DOHH2 (cell line): ENCODE measurements at regions not wholly inside any gene's neighbourhood (a gene's known extent, or its start where the extent isn't known, plus 50 kb on each side); places are given as distances from the start of the nearest gene placed in this dataset.

Source experiments
- H3F3A ChIP-seq: fragments of 200-600 bp; sonication (generic), shearing (Covaris generic); 2 replicates; pipeline ENCODE4 v1.6.0; 2016; ENCODE audit warnings: antibody characterized with exemption, mild to moderate bottlenecking; ENCODE audit not compliant: control insufficient read depth, insufficient read depth
- H3K27ac ChIP-seq: fragments of 200-600 bp; sonication (generic); 2 replicates; pipeline ENCODE4 v1.5.1; 2014; ENCODE audit warnings: low read depth, mild to moderate bottlenecking, low read length, moderate library complexity
- H3K27me3 ChIP-seq: fragments of 200-600 bp; sonication (generic); 2 replicates; pipeline ENCODE4 v1.6.1; 2014; ENCODE audit warnings: mild to moderate bottlenecking, low read length, mixed read lengths; ENCODE audit not compliant: control insufficient read depth
- H3K36me3 ChIP-seq: fragments of 200-600 bp; sonication (generic); 2 replicates; pipeline ENCODE4 v1.6.1; 2014; ENCODE audit warnings: mild to moderate bottlenecking, low read length, moderate library complexity, mixed read lengths; ENCODE audit not compliant: control insufficient read depth
- H3K4me1 ChIP-seq: fragments of 200-600 bp; sonication (generic); 2 replicates; pipeline ENCODE4 v1.6.1; 2014; ENCODE audit warnings: mild to moderate bottlenecking, low read length, mixed read lengths; ENCODE audit not compliant: control insufficient read depth
- H3K4me2 ChIP-seq: fragments of 200-600 bp; sonication (generic); 2 replicates; pipeline ENCODE4 v1.6.0; 2014; ENCODE audit warnings: mild to moderate bottlenecking, low read length, moderate library complexity
- H3K4me3 ChIP-seq: fragments of 200-600 bp; sonication (generic); 2 replicates; pipeline ENCODE4 v1.5.1; 2014; ENCODE audit warnings: mild to moderate bottlenecking, low read length, mixed read lengths
- H3K79me2 ChIP-seq: fragments of 200-600 bp; sonication (generic); 2 replicates; pipeline ENCODE4 v1.6.1; 2014; ENCODE audit warnings: mild to moderate bottlenecking, low read length, mixed read lengths; ENCODE audit not compliant: control insufficient read depth
- H3K9me2 ChIP-seq: fragments of 200-600 bp; sonication (generic); replicated peaks from 2 replicates; pipeline ENCODE4 v1.6.1; 2014; ENCODE audit warnings: mild to moderate bottlenecking, low read length, mixed read lengths; ENCODE audit not compliant: control insufficient read depth
- H3K9me3 ChIP-seq: fragments of 200-600 bp; sonication (generic); 2 replicates; pipeline ENCODE4 v1.6.1; 2014; ENCODE audit warnings: antibody characterized with exemption, low read length, mixed read lengths; ENCODE audit not compliant: control insufficient read depth, insufficient read depth
- H4K20me1 ChIP-seq: fragments of 200-600 bp; sonication (generic); 2 replicates; pipeline ENCODE4 v1.6.0; 2014; ENCODE audit warnings: low read depth, mild to moderate bottlenecking, antibody characterized with exemption, low read length, moderate library complexity; ENCODE audit not compliant: control insufficient read depth, insufficient read depth
- CTCF ChIP-seq: fragments of 200-600 bp; sonication (generic); IDR thresholded peaks from one replicate; pipeline ENCODE4 v1.5.1; 2014; ENCODE audit warnings: antibody characterized with exemption, mild to moderate bottlenecking, low read depth, low read length; ENCODE audit not compliant: poor library complexity, severe bottlenecking
- EZH2phosphoT487 ChIP-seq: fragments of 200-600 bp; sonication (generic); IDR thresholded peaks from 2 replicates; pipeline ENCODE4 v1.6.1; 2017; ENCODE audit warnings: borderline replicate concordance, mild to moderate bottlenecking, antibody characterized with exemption, low read length, moderate library complexity, mixed read lengths

- Histone ChIP-seq H3K27me3 (peaks cover 15% of the 10 kb centered on the region), H3K4me2 (no peak overlapping the region), H3K9me2 (no peaks in the 10 kb centered on the region), H3K4me3 (no peak overlapping the region), H3K9me3 (no peaks in the 10 kb centered on the region), H3K79me2 (no peaks in the 10 kb centered on the region), H3K4me1 (no peaks in the 10 kb centered on the region), H3K36me3 (no peaks in the 10 kb centered on the region), H4K20me1 (no peaks in the 10 kb centered on the region), H3K27ac (no peak overlapping the region), H3F3A (no peaks in the 10 kb centered on the region)
- no peak for TF ChIP-seq CTCF
Observed at GRCh38 chr18:76660571-76661192, 161.7 kb upstream of the ZNF236 start.

DNA sequence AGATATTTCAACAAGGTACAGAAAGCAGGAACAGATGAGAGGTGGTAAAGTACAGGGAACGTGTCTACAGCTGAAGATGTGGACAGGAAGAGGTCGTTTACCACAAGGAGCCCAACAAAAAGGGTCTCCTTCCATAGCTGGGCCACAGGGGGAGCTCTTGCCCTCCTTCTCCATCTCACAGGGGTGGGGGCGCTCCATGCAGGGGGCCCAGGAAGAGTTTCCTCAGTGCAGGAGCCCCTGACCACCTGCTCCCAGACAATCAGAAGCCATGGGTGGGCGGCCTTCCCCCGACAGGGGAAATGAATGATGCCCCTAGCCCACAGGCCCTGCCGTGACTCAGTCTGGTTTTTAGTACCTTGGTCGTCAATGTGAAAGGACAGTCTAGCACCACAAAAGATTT, 163.6 kb upstream of the ZNF516 start:
- H3K27me3 ChIP-seq = peaks cover 15% of the 10 kb centered on the region
- H3F3A ChIP-seq = no peaks in the 10 kb centered on the region
- no peak overlapping the region for H3K27ac ChIP-seq
- H3K9me3 ChIP-seq = no peaks in the 10 kb centered on the region
- no peak overlapping the region for H3K4me2 ChIP-seq
- H3K4me1 ChIP-seq = no peaks in the 10 kb centered on the region
- no peak overlapping the region for H3K4me3 ChIP-seq
- no peaks in the 10 kb centered on the region for H3K36me3 ChIP-seq
- no peaks in the 10 kb centered on the region for H4K20me1 ChIP-seq
- no peaks in the 10 kb centered on the region for H3K79me2 ChIP-seq
- TF ChIP-seq EZH2phosphoT487 = no peak
- TF ChIP-seq CTCF = peak; percentile 69
- no peaks in the 10 kb centered on the region for H3K9me2 ChIP-seq

DNA sequence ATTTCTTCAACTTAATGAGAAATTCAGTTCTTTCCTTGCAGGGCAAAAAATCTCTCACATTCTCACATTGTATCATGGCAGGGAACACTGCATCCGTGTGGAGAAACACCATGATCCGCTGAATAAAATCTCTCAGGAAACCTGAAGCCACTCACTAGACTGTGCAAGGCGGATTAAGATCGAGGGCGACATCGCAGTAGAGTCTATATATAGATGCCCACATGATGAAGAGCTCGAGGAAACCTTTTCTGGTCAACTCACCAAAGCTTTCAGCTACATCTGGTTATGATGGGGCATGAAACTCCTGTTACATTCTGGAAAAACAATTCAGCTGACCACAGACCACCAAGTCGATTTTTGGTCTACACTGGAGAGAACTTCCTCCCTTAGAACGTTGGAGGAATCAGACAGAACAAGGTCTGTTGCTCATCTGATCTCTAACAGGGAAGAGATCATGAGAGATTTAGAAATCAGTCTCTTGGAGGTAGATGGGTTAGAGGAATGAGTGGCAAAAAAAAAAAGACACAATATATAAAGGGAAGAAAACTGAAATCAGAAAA, 162.9 kb upstream of the ZNF516 start:
- Histone ChIP-seq H3K4me1 (no peaks in the 10 kb centered on the region), H4K20me1 (no peaks in the 10 kb centered on the region), H3K36me3 (no peaks in the 10 kb centered on the region), H3K9me3 (no peaks in the 10 kb centered on the region), H3K27ac (no peak overlapping the region), H3K79me2 (no peaks in the 10 kb centered on the region), H3K4me2 (no peak overlapping the region), H3K27me3 (peaks cover 15% of the 10 kb centered on the region), H3K9me2 (no peaks in the 10 kb centered on the region), H3F3A (no peaks in the 10 kb centered on the region), H3K4me3 (no peak overlapping the region)
- TF ChIP-seq CTCF (no peak), EZH2phosphoT487 (no peak)
